Neural progenitor cell (in vitro differentiated cells): ENCODE measurements at regions not wholly inside any gene's neighbourhood (a gene's known extent, or its start where the extent isn't known, plus 50 kb on each side); places are given as distances from the start of the nearest gene placed in this dataset.

Experiments
- EZH2 ChIP-seq: fragments of 200-600 bp; sonication (generic); IDR thresholded peaks from 2 replicates; pipeline ENCODE4 v1.6.1; 2017; ENCODE audit warnings: antibody characterized with exemption, mild to moderate bottlenecking, moderate library complexity
- TF ChIP-seq, protein P1 (sequence below): fragments of 200-600 bp; sonication (generic); IDR thresholded peaks from 2 replicates; pipeline ENCODE4 v1.5.1; 2017; ENCODE audit warnings: antibody characterized with exemption, mild to moderate bottlenecking

DNA sequence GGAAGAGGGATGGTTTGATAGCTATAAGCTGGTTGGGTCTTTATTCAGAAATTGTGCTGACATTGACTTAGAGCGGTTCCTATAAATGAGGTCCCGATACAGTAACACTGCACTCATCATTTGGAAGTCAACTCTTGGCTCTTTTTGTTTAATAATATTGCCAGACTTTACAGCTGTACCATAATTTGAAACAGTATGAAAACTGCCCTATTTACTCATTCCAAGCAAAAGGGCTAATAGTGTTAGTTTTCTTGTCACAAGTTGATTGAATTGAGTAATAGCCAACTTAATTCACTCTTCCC, 128.4 kb upstream of the LIMCH1 start:
- TF ChIP-seq, protein P1, sequence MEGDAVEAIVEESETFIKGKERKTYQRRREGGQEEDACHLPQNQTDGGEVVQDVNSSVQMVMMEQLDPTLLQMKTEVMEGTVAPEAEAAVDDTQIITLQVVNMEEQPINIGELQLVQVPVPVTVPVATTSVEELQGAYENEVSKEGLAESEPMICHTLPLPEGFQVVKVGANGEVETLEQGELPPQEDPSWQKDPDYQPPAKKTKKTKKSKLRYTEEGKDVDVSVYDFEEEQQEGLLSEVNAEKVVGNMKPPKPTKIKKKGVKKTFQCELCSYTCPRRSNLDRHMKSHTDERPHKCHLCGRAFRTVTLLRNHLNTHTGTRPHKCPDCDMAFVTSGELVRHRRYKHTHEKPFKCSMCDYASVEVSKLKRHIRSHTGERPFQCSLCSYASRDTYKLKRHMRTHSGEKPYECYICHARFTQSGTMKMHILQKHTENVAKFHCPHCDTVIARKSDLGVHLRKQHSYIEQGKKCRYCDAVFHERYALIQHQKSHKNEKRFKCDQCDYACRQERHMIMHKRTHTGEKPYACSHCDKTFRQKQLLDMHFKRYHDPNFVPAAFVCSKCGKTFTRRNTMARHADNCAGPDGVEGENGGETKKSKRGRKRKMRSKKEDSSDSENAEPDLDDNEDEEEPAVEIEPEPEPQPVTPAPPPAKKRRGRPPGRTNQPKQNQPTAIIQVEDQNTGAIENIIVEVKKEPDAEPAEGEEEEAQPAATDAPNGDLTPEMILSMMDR, result no peak
- TF ChIP-seq EZH2, result no peak
